ENCODE measurements at regions not wholly inside any gene's neighbourhood (a gene's known extent, or its start where the extent isn't known, plus 50 kb on each side); places are given as distances from the start of the nearest gene placed in this dataset.
A peak's percentile ranks its signal among the peaks of the same experiment; 100 is the strongest.

- peaks cover 14% of the 10 kb centered on the region for H3F3A ChIP-seq (ENCODE audit: low read length, unreplicated experiment)
- H3K9me2 ChIP-seq (replicated peaks; ENCODE audit: low read length), result no peaks in the 10 kb centered on the region
- peak; percentile 53 for ATAC-seq
- H3K4me2 ChIP-seq (ENCODE audit: low read length), result peak overlapping the region; percentile 64
- no peaks in the 10 kb centered on the region for H3K79me2 ChIP-seq (ENCODE audit: low read length)
- H3K9ac ChIP-seq (ENCODE audit: low read length), result peak overlapping the region; percentile 55
- H3K9me3 ChIP-seq (ENCODE audit: low read length), result no peaks in the 10 kb centered on the region
- no peaks in the 10 kb centered on the region for H4K20me1 ChIP-seq (ENCODE audit: low read length)
- no peaks in the 10 kb centered on the region for H3K36me3 ChIP-seq (ENCODE audit: low read depth, low read length)
- H3K27ac ChIP-seq (ENCODE audit: low read length), result peak overlapping the region; percentile 94
- CTCF ChIA-PET, result interaction anchor here (0.6 kb wide), 1 partner anchor 54 kb away, joined by 3 read pairs; no protein-coding TSS in a partner anchor
- DNase-seq, result peak; percentile 72
- H3K4me3 ChIP-seq (ENCODE audit: low read length), result no peak overlapping the region
- H3K4me1 ChIP-seq (ENCODE audit: insufficient read depth, low read length), result peaks cover 38% of the 10 kb centered on the region
- H2AFZ ChIP-seq (ENCODE audit: low read length), result no peak overlapping the region
- POLR2A ChIA-PET (ENCODE audit: unreplicated experiment), result interaction anchor here (0.6 to 0.7 kb wide), 2 partner anchors 29 to 456 kb away, joined by 5 read pairs; no protein-coding TSS in a partner anchor
- BruUV-seq (replicated peaks), result no TSS peak
- H3K27me3 ChIP-seq (ENCODE audit: low read length), result no peaks in the 10 kb centered on the region
- TF ChIP-seq EZH2 (IDR thresholded peaks at IDR 0.05; ENCODE audit: low read length, unreplicated experiment) (no peak), EZH2phosphoT487 (IDR thresholded peaks at IDR 0.05; ENCODE audit: borderline replicate concordance, low read length) (no peak), CTCF (conservative IDR thresholded peaks at IDR 0.05; ENCODE audit: low read depth, low read length) (no peak; the same call in 1 of the 2 replicates)
- intact Hi-C loops (cut with micrococcal nuclease), result no loop called here
These were observed 369.0 kb downstream of the ATP23 start for GRCh38 chr12:58310368-58310767.

GRCh38 chr12:58310809-58311622, 369.6 kb downstream of the ATP23 start:
- Histone ChIP-seq H3K79me2 (ENCODE audit: low read length) (no peaks in the 10 kb centered on the region), H3K9ac (ENCODE audit: low read length) (peak overlapping the region; percentile 55), H3K4me3 (ENCODE audit: low read length) (peak overlapping the region; percentile 2; the same call in 1 of the 2 replicates), H4K20me1 (ENCODE audit: low read length) (no peaks in the 10 kb centered on the region), H3K36me3 (ENCODE audit: low read depth, low read length) (no peaks in the 10 kb centered on the region), H3F3A (ENCODE audit: low read length, unreplicated experiment) (peaks cover 14% of the 10 kb centered on the region), H3K4me1 (ENCODE audit: insufficient read depth, low read length) (peaks cover 36% of the 10 kb centered on the region), H3K27me3 (ENCODE audit: low read length) (no peaks in the 10 kb centered on the region), H3K4me2 (ENCODE audit: low read length) (peak overlapping the region; percentile 64), H3K27ac (ENCODE audit: low read length) (peak overlapping the region; percentile 94), H3K9me3 (ENCODE audit: low read length) (no peaks in the 10 kb centered on the region), H2AFZ (ENCODE audit: low read length) (no peak overlapping the region), H3K9me2 (replicated peaks; ENCODE audit: low read length) (no peaks in the 10 kb centered on the region)
- ChIA-PET POLR2A (ENCODE audit: unreplicated experiment) (interaction anchor here (0.7 kb wide), 1 partner anchor 455 kb away, joined by 5 read pairs; no protein-coding TSS in a partner anchor), CTCF (interaction anchor here (0.6 kb wide), 1 partner anchor 54 kb away, joined by 3 read pairs; no protein-coding TSS in a partner anchor)
- TF ChIP-seq EZH2phosphoT487 (IDR thresholded peaks at IDR 0.05; ENCODE audit: borderline replicate concordance, low read length) (no peak), CTCF (conservative IDR thresholded peaks at IDR 0.05; ENCODE audit: low read depth, low read length) (no peak), EZH2 (IDR thresholded peaks at IDR 0.05; ENCODE audit: low read length, unreplicated experiment) (no peak)
- ATAC-seq, result peak; percentile 93
- peak; percentile 96 for DNase-seq
- no TSS peak for BruUV-seq (replicated peaks)
- intact Hi-C loops (cut with micrococcal nuclease), result no loop called here
